ENCODE measurements at regions not wholly inside any gene's neighbourhood (a gene's known extent, or its start where the extent isn't known, plus 50 kb on each side); places are given as distances from the start of the nearest gene placed in this dataset.
"Not testable (repeated sequence)": the region's sequence is repeated elsewhere in the genome, so short reads cannot be mapped to it uniquely, and the experiment has no call there.

DNA sequence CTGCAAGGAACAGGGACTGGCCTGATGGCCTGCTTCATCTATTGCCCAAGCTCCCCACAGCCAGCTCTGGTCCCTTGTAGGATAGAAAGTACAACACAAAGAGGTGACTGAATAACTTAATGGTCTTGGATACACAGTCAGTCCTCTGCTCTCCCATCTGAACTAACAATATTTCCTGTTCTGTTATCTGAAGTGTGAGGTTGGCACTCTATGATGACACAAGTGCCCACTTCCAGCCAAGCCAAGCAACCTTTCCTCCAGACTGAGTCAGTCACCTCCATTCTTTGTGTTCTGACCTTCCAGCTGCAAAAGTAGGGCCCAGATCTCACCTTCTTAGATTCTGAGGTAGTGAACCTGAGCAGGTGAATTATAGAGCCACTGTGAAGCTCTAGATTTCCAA lies 77.8 kb upstream of the NOTCH2NLA start:
- H3K4me1 Mint-ChIP-seq; intact Hi-C loops (cut with micrococcal nuclease); H3K27me3 ChIP-seq (ENCODE audit: control insufficient read depth in 2 of 2, insufficient read depth in 2 of 2, low read length in 2 of 2); H3K4me3 ChIP-seq (ENCODE audit: low read length); H3K9me3 Mint-ChIP-seq; H3K27ac ChIP-seq (ENCODE audit: low read depth, low read length); DNase-seq; H3K36me3 Mint-ChIP-seq; ATAC-seq; CTCF ChIA-PET; H3K36me3 ChIP-seq (ENCODE audit: control insufficient read depth in 2 of 3, insufficient read depth in 3 of 3, low read length in 3 of 3); H3K27me3 Mint-ChIP-seq; H3K27ac Mint-ChIP-seq; H3K4me1 ChIP-seq (ENCODE audit: control insufficient read depth in 2 of 2, insufficient read depth in 2 of 2, low read length in 2 of 2); H3K9me3 ChIP-seq (ENCODE audit: control insufficient read depth in 2 of 3, low read length in 3 of 3); H3K4me3 Mint-ChIP-seq; POLR2A ChIA-PET: not testable (repeated sequence)

DNA sequence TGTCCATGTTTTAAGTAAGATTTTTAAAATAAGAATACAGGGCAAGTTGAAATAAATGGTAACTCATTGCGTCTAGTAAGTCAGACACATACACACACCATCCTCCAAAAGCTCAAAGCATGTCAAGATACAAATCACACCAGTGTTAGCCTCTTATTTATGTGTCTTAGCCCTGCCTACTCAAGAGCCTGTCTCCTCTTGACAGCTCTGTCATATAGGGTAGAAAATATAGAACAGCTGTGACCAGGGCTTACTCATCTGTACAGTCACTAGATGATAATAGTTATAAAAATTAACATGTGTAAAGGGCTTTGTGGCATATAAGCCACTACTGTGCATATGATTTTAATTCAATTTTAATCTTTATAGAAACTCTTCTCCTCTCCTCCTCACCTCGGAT lies 76.6 kb upstream of the NOTCH2NLA start:
- H3K4me3 ChIP-seq (ENCODE audit: low read length); H3K27ac ChIP-seq (ENCODE audit: low read depth, low read length); H3K4me3 Mint-ChIP-seq; CTCF ChIA-PET; H3K9me3 Mint-ChIP-seq; H3K36me3 ChIP-seq (ENCODE audit: control insufficient read depth in 2 of 3, insufficient read depth in 3 of 3, low read length in 3 of 3); H3K27ac Mint-ChIP-seq; DNase-seq; ATAC-seq; H3K4me1 ChIP-seq (ENCODE audit: control insufficient read depth in 2 of 2, insufficient read depth in 2 of 2, low read length in 2 of 2); H3K4me1 Mint-ChIP-seq; H3K27me3 ChIP-seq (ENCODE audit: control insufficient read depth in 2 of 2, insufficient read depth in 2 of 2, low read length in 2 of 2); intact Hi-C loops (cut with micrococcal nuclease); H3K36me3 Mint-ChIP-seq; H3K27me3 Mint-ChIP-seq; POLR2A ChIA-PET; H3K9me3 ChIP-seq (ENCODE audit: control insufficient read depth in 2 of 3, low read length in 3 of 3): not testable (repeated sequence)

DNA sequence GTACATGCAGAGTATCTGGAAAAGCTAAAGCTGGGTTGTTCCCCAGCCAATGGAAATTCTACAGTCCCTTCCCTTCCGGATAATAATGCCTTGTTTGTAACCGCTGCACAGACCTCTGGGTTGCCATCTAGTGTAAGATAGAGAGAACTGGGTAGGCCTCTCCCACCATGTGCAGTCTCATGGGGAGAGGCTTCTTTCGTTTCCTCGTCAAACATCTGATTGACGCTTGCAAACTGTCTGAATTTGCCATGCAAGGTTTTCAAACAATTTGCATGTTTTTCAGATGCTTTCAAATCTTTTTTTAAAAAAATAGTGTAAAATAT lies 69.7 kb upstream of the NOTCH2NLA start:
- H3K9me3 ChIP-seq (ENCODE audit: control insufficient read depth in 2 of 3, low read length in 3 of 3); H3K4me1 Mint-ChIP-seq; H3K27ac ChIP-seq (ENCODE audit: low read depth, low read length); H3K27me3 Mint-ChIP-seq; CTCF ChIA-PET; H3K4me3 ChIP-seq (ENCODE audit: low read length); DNase-seq; H3K36me3 Mint-ChIP-seq; H3K9me3 Mint-ChIP-seq; POLR2A ChIA-PET; H3K27ac Mint-ChIP-seq; H3K36me3 ChIP-seq (ENCODE audit: control insufficient read depth in 2 of 3, insufficient read depth in 3 of 3, low read length in 3 of 3); intact Hi-C loops (cut with micrococcal nuclease); H3K4me3 Mint-ChIP-seq; H3K4me1 ChIP-seq (ENCODE audit: control insufficient read depth in 2 of 2, insufficient read depth in 2 of 2, low read length in 2 of 2); H3K27me3 ChIP-seq (ENCODE audit: control insufficient read depth in 2 of 2, insufficient read depth in 2 of 2, low read length in 2 of 2): not testable (repeated sequence)
- peak; percentile 98 for ATAC-seq

DNA sequence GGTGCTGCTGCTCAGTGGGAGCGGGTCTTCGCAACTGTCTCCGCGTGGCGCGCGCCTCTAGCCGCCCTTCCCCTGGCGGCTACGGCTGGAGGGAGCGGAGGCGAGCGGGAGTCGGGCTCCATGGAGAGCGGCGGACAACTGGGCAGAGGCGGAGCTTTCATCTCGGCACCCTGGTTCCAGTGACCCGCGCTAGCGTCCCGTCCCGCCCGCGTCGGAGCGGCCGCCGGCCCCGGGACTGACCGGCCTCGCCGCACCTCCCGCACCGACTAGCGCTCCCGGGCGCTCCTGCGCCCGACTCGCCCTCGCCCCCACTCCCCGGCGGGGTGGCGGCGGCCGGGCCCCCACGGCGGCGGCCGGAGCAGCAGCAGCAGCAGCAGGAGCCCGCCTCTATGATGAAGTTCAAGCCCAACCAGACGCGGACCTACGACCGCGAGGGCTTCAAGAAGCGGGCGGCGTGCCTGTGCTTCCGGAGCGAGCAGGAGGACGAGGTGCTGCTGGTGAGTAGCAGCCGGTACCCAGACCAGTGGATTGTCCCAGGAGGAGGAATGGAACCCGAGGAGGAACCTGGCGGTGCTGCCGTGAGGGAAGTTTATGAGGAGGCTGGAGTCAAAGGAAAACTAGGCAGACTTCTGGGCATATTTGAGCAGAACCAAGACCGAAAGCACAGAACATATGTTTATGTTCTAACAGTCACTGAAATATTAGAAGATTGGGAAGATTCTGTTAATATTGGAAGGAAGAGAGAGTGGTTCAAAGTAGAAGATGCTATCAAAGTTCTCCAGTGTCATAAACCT lies 69.2 kb upstream of the NOTCH2NLA start:
- H3K27me3 ChIP-seq (ENCODE audit: control insufficient read depth in 2 of 2, insufficient read depth in 2 of 2, low read length in 2 of 2); H3K4me1 Mint-ChIP-seq; H3K9me3 Mint-ChIP-seq; H3K27ac ChIP-seq (ENCODE audit: low read depth, low read length); H3K36me3 Mint-ChIP-seq; H3K9me3 ChIP-seq (ENCODE audit: control insufficient read depth in 2 of 3, low read length in 3 of 3); H3K4me3 Mint-ChIP-seq; POLR2A ChIA-PET; intact Hi-C loops (cut with micrococcal nuclease); H3K36me3 ChIP-seq (ENCODE audit: control insufficient read depth in 2 of 3, insufficient read depth in 3 of 3, low read length in 3 of 3); H3K27ac Mint-ChIP-seq; H3K4me1 ChIP-seq (ENCODE audit: control insufficient read depth in 2 of 2, insufficient read depth in 2 of 2, low read length in 2 of 2); H3K4me3 ChIP-seq (ENCODE audit: low read length); CTCF ChIA-PET; H3K27me3 Mint-ChIP-seq; DNase-seq: not testable (repeated sequence)
- ATAC-seq, result peak; percentile 74

DNA sequence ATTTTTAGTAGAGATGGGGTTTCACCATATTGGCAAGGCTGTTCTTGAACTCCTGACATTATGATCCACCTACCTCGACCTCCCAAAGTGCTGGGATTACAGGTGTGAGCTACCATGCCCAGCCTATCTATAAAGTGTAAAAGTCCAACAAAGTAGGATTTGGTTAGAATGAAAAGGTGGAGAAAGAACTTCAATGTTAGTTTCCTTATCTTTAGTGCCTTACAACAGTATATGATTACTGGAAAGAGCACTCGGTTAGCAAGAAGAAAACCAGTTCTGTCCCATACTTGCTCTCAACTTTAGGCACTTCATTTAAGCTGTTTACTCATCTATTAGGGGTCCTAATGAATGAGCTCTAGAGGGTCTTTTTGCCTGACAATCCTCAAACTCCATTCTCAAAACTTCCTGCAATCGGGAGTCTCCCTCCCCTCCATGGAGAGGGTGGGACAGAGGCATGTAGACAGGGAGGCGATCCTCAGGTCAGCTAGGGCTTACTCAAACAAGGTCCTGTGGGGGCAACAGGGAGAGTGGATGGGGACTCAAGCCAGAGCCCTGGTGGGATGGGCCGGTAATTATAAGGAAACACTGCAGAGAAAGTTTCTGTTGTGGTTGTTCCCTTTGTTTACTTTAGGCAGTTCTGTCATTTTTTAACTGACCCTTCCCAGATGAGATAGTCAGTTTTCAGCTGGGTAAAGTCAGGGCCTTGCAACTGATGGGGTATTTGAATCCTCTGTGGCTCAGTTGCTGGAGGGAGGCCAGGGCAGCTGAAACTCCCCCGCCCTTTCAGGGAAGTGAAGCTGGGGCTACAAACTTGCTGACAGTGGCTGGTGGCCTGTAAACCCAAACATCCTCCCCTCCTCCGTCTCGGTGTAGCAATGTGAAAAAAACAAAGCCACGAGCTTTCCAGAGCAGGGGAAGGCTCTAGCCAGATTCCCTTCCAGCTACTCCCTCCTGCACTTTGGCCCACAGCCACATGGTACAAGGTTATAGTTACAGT lies 64.4 kb upstream of the NOTCH2NLA start:
- H3K4me1 ChIP-seq (ENCODE audit: control insufficient read depth in 2 of 2, insufficient read depth in 2 of 2, low read length in 2 of 2); CTCF ChIA-PET; H3K36me3 ChIP-seq (ENCODE audit: control insufficient read depth in 2 of 3, insufficient read depth in 3 of 3, low read length in 3 of 3); H3K27ac ChIP-seq (ENCODE audit: low read depth, low read length); H3K9me3 ChIP-seq (ENCODE audit: control insufficient read depth in 2 of 3, low read length in 3 of 3); H3K4me3 ChIP-seq (ENCODE audit: low read length); intact Hi-C loops (cut with micrococcal nuclease); H3K27me3 Mint-ChIP-seq; DNase-seq; H3K4me1 Mint-ChIP-seq; H3K4me3 Mint-ChIP-seq; H3K9me3 Mint-ChIP-seq; H3K27ac Mint-ChIP-seq; POLR2A ChIA-PET; H3K27me3 ChIP-seq (ENCODE audit: control insufficient read depth in 2 of 2, insufficient read depth in 2 of 2, low read length in 2 of 2); H3K36me3 Mint-ChIP-seq; ATAC-seq: not testable (repeated sequence)

DNA sequence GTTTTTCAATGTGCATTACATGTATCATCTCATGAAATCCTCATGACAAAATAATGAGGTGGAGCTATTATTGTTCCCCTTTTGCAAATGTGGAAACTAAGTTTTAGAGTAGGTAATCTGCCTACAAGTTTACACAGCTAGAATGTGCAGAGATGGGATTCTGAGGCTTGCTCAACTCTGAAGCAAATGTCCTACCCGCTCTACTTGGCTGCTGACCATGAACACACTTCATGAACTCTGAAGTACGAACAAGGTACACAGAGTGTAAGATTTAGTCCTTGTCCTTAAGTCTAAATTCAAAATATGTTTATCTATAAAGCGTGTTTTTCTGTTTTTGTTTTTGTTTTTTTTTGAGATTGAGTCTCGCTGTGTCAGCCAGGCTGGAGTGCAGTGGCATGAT lies 63.6 kb upstream of the NOTCH2NLA start:
- H3K36me3 Mint-ChIP-seq; CTCF ChIA-PET; H3K9me3 ChIP-seq (ENCODE audit: control insufficient read depth in 2 of 3, low read length in 3 of 3); H3K4me1 Mint-ChIP-seq; H3K4me3 ChIP-seq (ENCODE audit: low read length); H3K4me1 ChIP-seq (ENCODE audit: control insufficient read depth in 2 of 2, insufficient read depth in 2 of 2, low read length in 2 of 2); H3K9me3 Mint-ChIP-seq; H3K27me3 ChIP-seq (ENCODE audit: control insufficient read depth in 2 of 2, insufficient read depth in 2 of 2, low read length in 2 of 2); DNase-seq; H3K4me3 Mint-ChIP-seq; H3K36me3 ChIP-seq (ENCODE audit: control insufficient read depth in 2 of 3, insufficient read depth in 3 of 3, low read length in 3 of 3); H3K27ac ChIP-seq (ENCODE audit: low read depth, low read length); H3K27ac Mint-ChIP-seq; intact Hi-C loops (cut with micrococcal nuclease); ATAC-seq; POLR2A ChIA-PET; H3K27me3 Mint-ChIP-seq: not testable (repeated sequence)

DNA sequence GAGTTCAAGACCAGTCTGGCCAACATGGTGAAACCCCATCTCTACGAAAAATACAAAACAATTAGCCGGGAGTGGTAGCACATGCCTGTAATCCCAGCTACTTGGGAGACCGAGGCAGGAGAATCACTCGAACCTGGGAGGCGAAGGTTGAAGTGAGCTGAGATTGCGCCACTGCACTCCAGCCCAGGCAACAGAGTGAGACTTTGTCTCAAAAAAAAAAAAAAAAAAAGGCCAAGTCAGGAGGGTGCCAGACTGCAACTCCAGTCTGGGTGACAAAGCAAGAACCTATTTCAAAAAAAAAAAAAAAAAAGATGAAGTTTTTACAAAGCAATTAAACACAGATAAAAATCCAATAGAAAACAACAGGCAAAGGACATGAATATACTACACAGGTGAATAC lies 59.1 kb upstream of the NOTCH2NLA start:
- H3K36me3 Mint-ChIP-seq; intact Hi-C loops (cut with micrococcal nuclease); H3K36me3 ChIP-seq (ENCODE audit: control insufficient read depth in 2 of 3, insufficient read depth in 3 of 3, low read length in 3 of 3); POLR2A ChIA-PET; ATAC-seq; CTCF ChIA-PET; H3K27ac ChIP-seq (ENCODE audit: low read depth, low read length); H3K27ac Mint-ChIP-seq; H3K4me3 Mint-ChIP-seq; H3K4me1 ChIP-seq (ENCODE audit: control insufficient read depth in 2 of 2, insufficient read depth in 2 of 2, low read length in 2 of 2); H3K4me3 ChIP-seq (ENCODE audit: low read length); H3K27me3 ChIP-seq (ENCODE audit: control insufficient read depth in 2 of 2, insufficient read depth in 2 of 2, low read length in 2 of 2); DNase-seq; H3K4me1 Mint-ChIP-seq; H3K27me3 Mint-ChIP-seq; H3K9me3 Mint-ChIP-seq; H3K9me3 ChIP-seq (ENCODE audit: control insufficient read depth in 2 of 3, low read length in 3 of 3): not testable (repeated sequence)
